ENCODE measurements at regions not wholly inside any gene's neighbourhood (a gene's known extent, or its start where the extent isn't known, plus 50 kb on each side); places are given as distances from the start of the nearest gene placed in this dataset.

DNA sequence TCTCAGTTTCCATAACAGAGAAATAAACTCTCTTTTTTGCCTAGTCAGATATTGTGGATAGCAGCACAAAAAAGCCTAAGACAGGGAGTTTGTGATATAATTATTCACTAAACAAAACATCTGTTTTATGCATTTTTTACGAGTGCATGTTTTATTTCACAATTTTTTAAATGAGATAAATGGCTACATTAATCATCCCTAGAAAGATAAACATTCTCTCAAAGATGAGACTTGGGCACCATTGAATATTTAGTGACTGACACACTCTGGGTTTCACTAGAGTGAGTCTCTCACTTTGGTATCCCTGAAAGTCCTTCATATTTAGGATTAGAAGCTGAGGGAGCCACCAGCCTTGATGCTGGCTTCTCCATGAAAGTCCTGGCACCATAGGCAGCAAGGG is 74.3 kb upstream of the LRCH1 start:
- H3K56ac ChIP-seq (ENCODE audit: extremely low read depth, insufficient read depth, low read length), result no peak overlapping the region
- H4K20me1 ChIP-seq (ENCODE audit: insufficient read depth, low read length), result no peaks in the 10 kb centered on the region
- H3K4me2 ChIP-seq (ENCODE audit: low read depth, low read length), result no peak overlapping the region
- ATAC-seq (ENCODE audit: low read depth) (no peak), DNase-seq (no peak)
- POLR2A ChIA-PET (ENCODE audit: unreplicated experiment), result no interaction called here
- H2AFZ ChIP-seq (replicated peaks; ENCODE audit: low read length, poor library complexity), result no peak overlapping the region
- H2AK5ac ChIP-seq (ENCODE audit: low read depth, low read length), result no peak overlapping the region
- no peak overlapping the region for H3K27ac ChIP-seq (ENCODE audit: insufficient read depth, low read length)
- H3K23ac ChIP-seq (ENCODE audit: low read depth, low read length), result no peak overlapping the region
- no peak overlapping the region for H3K4me3 ChIP-seq (ENCODE audit: insufficient read depth, low read depth, low read length)
- no peak overlapping the region for H2BK15ac ChIP-seq (ENCODE audit: low read depth, low read length)
- peaks cover 3% of the 10 kb centered on the region for H3K9me3 ChIP-seq (ENCODE audit: control insufficient read depth, insufficient read depth, low read length)
- H2AK9ac ChIP-seq (replicated peaks; ENCODE audit: low read depth, low read length, poor library complexity), result no peak overlapping the region
- H2BK120ac ChIP-seq (ENCODE audit: low read depth, low read length), result no peak overlapping the region
- in situ Hi-C loops (cut with MboI; ENCODE audit: low sequenced_read_pairs) (no loop called here), dilution Hi-C loops (cut with HindIII; ENCODE audit: low sequenced_read_pairs, unreplicated experiment) (no loop called here), intact Hi-C loops (cut with micrococcal nuclease) (no loop called here)
- WGBS, 2 experiments (ENCODE audit: extremely low coverage in 2 of 2, insufficient read length in 1 of 2), result no CpG with 5 or more reads among the region's 1 CpG
- H3K79me1 ChIP-seq (ENCODE audit: low read depth in 1 of 2, low read length in 2 of 2), result no peaks in the 10 kb centered on the region
- no peak overlapping the region for H3K18ac ChIP-seq (ENCODE audit: low read depth, low read length)
- CTCF ChIA-PET, result no interaction called here
- no peaks in the 10 kb centered on the region for H3K36me3 ChIP-seq (ENCODE audit: control insufficient read depth, insufficient read depth, low read length)
- no peak overlapping the region for H4K5ac ChIP-seq (ENCODE audit: low read depth, low read length)
- no peak overlapping the region for H3K14ac ChIP-seq (replicated peaks; ENCODE audit: low read depth, low read length)
- H3K27me3 ChIP-seq (ENCODE audit: control insufficient read depth, insufficient read depth, low read length), result no peaks in the 10 kb centered on the region; the same call in 1 of the 2 replicates
- no peaks in the 10 kb centered on the region for H3K4me1 ChIP-seq (ENCODE audit: control insufficient read depth, insufficient read depth, low read length)
- no peak overlapping the region for H4K8ac ChIP-seq (ENCODE audit: low read depth in 2 of 2, low read length in 2 of 2)
- no peak overlapping the region for H3K9ac ChIP-seq (ENCODE audit: low read depth, low read length)
- H2BK5ac ChIP-seq (ENCODE audit: low read depth, low read length, poor library complexity, severe bottlenecking), result no peak overlapping the region
- TF ChIP-seq RFX5 (IDR thresholded peaks at IDR 0.05; ENCODE audit: low read depth, low read length) (no peak), CHD1 (IDR thresholded peaks at IDR 0.05; ENCODE audit: low read depth, low read length) (no peak), NFE2L2 (IDR thresholded peaks at IDR 0.05; ENCODE audit: low read depth, low read length) (no peak), SMC3 (IDR thresholded peaks at IDR 0.05; ENCODE audit: low read depth, low read length) (no peak), RCOR1 (IDR thresholded peaks at IDR 0.05; ENCODE audit: insufficient replicate concordance, low read length) (no peak), MAZ (IDR thresholded peaks at IDR 0.05; ENCODE audit: borderline replicate concordance, low read depth, low read length) (no peak), FOS (IDR thresholded peaks at IDR 0.05; ENCODE audit: low read depth, low read length) (no peak), POLR2A (IDR thresholded peaks at IDR 0.05; ENCODE audit: low read depth, low read length) (no peak), BHLHE40 (IDR thresholded peaks at IDR 0.05; ENCODE audit: low read depth, low read length) (no peak), MAFK (IDR thresholded peaks at IDR 0.05; ENCODE audit: low read depth, low read length) (no peak), RAD21 (IDR thresholded peaks at IDR 0.05; ENCODE audit: low read length) (no peak), CEBPB (IDR thresholded peaks at IDR 0.05; ENCODE audit: low read depth, low read length) (no peak), MXI1 (IDR thresholded peaks at IDR 0.05; ENCODE audit: borderline replicate concordance, low read depth, low read length) (no peak)
- TF ChIP-seq, protein P1, sequence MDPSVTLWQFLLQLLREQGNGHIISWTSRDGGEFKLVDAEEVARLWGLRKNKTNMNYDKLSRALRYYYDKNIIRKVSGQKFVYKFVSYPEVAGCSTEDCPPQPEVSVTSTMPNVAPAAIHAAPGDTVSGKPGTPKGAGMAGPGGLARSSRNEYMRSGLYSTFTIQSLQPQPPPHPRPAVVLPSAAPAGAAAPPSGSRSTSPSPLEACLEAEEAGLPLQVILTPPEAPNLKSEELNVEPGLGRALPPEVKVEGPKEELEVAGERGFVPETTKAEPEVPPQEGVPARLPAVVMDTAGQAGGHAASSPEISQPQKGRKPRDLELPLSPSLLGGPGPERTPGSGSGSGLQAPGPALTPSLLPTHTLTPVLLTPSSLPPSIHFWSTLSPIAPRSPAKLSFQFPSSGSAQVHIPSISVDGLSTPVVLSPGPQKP (IDR thresholded peaks at IDR 0.05; ENCODE audit: borderline replicate concordance, low read depth, low read length), result no peak
- TF ChIP-seq, protein P2, sequence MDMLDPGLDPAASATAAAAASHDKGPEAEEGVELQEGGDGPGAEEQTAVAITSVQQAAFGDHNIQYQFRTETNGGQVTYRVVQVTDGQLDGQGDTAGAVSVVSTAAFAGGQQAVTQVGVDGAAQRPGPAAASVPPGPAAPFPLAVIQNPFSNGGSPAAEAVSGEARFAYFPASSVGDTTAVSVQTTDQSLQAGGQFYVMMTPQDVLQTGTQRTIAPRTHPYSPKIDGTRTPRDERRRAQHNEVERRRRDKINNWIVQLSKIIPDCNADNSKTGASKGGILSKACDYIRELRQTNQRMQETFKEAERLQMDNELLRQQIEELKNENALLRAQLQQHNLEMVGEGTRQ (IDR thresholded peaks at IDR 0.05; ENCODE audit: low read depth, low read length), result no peak
- no peak overlapping the region for H3K4ac ChIP-seq (ENCODE audit: low read depth, low read length)
- no peaks in the 10 kb centered on the region for H3K9me1 ChIP-seq (ENCODE audit: insufficient read depth, low read length)
- no peak overlapping the region for H2BK20ac ChIP-seq (ENCODE audit: low read depth, low read length)
- no TSS peak for BruUV-seq (replicated peaks)
- H4K91ac ChIP-seq (ENCODE audit: insufficient read depth, low read depth, low read length), result no peak overlapping the region
